NCI-H2196 (cell line): ENCODE measurements at regions not wholly inside any gene's neighbourhood (a gene's known extent, or its start where the extent isn't known, plus 50 kb on each side); places are given as distances from the start of the nearest gene placed in this dataset.
"Not testable (repeated sequence)": the region's sequence is repeated elsewhere in the genome, so short reads cannot be mapped to it uniquely, and the experiment has no call there.

ENCODE experiments used
- DNase-seq: peaks from one replicate; lab custom pipeline; 2025; ENCODE audit not compliant: unreplicated experiment; lab: John Stamatoyannopoulos, UW

DNA sequence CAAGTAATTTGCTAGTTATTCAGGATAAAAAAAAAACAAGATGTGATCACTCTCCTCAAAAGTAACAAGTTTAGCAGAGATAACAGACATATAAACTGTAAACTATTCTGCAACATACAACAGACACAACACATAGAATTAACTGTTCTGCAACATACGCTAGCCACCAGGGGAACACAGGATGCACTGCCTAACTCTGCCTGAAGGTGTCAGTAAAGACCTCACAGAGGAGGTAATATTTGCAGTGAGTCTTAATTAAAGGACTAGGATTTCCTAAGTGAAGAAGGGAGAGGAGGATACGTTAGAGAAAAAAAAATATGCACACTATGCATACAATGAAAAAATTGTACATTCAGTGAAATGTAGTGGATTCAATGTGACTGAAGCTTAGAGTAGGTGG, 129.6 kb downstream of the NBPF8 start:
- DNase-seq: not testable (repeated sequence)

DNA sequence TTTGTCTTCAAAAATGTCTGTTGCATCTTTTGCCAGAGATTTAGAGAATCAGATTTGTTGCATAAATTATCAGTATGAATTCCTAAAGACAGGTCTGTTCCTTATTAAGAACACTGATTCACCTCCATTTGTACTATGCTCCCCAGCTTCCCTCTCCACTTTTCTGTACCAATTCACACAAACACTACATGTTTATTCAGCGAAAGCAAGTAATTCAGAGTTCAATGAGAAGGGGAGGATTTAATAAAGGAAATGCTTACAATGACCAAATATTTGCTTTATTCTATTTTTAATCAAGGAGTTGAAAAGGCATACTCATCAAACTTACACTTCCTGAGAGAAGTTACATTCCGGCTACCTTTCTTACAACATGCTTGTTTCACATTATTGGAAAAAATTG, 135.5 kb downstream of the NBPF8 start:
- DNase-seq: not testable (repeated sequence)

DNA sequence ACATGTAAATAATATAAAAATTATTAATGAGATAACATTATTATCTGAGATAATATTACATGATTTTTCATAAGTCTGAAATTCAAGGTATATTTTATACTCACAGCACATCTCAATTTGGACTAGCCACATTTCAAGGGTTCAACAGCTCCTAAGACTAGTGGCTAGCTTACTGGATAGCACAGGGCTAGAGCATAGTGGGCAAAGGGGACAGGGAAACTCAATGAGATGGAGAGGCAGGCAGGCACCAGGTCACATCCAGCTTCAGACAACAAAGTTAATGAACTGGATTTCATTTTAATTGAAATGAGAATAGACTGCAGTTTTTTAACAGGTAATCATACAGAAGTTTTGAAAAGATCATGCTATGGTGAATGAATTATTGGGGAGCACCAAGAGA, 137.4 kb downstream of the NBPF8 start:
- DNase-seq: not testable (repeated sequence)

DNA sequence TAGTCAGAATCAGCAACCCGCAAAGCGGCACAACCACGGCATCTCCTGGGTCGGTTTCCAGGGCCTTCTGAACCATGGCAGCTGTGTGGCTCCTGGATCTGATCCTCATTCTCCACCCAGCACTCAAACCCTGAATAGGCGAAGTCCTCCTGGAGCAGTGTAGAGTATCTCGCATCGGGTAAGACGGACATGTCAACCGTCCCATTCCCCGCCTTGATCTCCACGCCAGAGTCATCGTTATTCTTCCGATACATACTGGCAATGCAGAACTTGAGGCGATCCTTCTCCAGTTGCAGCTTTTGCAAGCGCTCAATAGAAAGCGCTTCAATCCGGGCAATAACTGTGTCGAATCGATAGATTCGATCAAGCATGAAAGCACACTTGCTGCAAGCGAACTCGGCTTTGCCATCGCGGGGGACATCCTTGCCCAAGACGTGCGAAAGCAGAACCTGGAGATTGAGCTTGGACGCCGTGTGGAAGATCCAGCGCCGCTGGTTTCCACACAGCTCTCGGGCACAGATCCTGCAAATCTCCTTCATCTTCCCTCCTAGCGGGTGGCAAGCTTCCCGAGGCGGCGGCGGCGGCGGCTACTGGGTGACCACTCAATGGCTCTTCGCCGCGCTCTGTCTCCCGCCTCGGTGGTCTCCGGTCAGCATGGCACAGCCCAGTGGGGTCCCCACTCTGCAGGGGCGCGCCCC, 142.9 kb downstream of the NBPF8 start:
- DNase-seq: not testable (repeated sequence)

DNA sequence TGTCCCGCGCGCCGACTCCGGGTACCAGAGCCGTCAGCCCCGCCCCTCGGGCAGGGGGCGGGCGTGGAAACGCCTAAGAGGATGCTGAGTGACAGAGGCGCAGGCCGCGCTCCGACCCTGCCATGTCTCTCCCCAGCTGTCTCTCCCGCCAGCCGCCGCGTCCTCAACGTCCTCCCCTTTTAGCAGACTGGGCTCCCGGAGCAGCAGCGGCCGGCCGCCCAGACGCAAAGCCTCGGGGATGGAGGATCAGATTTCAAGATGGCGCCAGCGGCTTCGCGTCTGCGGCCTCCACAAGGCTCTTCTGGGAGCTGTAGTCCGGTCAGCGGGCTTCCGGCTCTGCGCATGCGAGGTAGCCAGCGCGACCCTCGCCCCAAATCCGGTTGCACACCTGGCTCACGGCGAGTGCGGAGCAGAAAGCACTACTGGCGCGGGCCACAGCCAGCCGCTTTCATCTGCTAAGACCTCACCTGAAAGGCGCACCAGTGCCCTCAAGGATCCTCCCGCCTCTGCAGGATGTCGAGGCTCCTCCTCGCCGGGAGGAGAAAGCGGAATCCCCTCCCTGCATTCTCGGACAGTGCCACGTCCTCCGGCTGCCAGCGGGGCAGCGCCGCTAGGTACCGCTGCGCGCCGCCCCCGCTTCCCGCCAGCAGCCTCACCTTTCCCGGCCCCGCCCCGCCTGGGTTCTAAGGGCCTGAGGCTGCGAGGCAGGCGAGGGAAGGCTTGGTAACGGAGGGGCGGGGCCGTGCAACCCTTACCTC, 143.6 kb downstream of the NBPF8 start:
- DNase-seq: peak; percentile 66

DNA sequence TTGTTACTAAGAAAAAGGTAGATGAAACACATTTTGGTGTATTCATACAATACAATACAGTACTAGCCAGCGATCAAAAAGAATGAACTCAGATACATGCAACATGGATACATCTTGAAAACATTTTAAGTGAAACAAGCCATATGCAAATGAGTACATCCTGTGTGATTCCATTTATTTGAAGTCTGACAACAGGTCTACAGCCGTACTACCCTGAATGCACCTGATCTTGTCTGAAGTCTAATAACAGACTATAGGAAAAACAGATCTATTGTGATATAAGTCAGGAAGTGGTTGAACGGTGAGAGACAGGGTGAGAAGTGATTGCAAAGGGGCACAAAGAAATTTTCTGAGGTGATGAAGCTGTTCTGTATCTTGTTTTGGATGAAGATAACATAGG, 146.9 kb downstream of the NBPF8 start:
- DNase-seq: not testable (repeated sequence)

DNA sequence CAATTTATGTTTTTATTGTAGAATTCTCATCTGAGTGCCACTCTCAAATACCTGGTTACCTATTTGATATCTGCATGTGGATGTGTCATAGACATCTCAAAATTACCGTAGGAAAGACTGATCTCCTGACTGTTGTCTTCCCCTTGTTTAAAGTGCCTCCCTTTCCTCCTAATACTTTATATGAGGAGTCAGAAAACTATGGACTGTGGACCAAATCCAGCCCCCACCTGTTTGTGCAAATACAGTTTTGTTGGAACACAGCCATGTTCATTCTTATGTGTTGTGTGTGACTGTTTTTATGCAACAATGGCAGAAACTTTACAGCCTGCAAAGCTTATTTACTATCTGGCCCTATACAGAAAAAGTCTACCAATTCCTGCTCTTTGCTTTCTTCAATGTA, 150.6 kb downstream of the NBPF8 start:
- not testable (repeated sequence) for DNase-seq

DNA sequence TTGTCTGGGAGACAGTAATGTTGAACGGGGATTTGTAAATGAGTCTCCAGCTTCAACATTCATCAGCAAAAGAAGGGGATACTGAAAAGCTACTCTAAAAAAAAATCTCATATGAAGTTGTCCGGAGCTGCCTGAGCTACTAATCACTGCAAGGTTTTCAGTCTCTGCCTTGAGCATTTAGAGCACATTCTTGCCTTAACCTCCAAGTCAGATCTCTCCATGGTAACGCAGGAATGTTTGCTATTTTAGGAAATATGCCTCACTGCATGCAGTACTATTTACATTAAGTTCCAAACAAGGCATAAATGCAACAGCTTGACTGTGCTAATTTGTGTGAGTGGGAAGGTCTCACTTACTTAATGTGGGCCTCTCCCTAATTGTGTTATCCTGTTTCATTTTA, 152.8 kb downstream of the NBPF8 start:
- DNase-seq: not testable (repeated sequence)

DNA sequence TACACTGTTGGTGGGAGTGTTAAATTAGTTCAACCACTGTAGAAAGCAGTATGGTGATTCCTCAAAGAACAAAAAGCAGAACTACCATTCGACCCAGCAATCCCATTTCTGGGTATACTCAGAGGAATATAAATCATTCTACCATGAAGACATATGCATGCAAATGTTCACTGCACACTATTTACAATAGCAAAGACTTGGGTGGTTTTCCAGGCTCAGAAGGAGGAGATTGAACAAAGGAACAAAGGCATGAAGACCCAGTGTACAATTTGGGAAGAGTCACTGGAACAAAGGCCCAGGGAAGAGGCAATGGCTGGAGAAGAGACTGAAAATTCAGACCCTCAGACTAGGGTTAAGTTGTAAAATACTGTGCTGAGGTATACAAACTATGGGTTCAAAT, 148.5 kb upstream of the NBPF26 start:
- not testable (repeated sequence) for DNase-seq

DNA sequence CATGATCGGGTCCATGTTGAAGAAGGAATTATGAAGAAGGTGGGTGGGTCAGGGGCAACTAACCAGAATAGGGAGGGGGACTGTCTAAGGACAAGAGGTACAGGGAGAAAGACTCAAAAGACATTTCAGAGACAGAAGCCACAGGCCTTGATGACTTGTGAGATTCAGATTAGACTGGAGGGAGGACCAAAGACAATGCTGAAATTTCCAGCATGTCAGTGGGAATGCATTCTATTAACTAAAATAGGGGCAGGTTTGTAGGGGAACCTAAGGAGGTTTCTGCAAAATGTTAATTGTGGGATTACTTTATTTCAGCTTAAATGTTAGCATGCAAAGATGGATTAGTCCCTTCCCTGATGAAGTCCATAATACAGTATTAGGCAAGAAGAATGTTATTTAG, 141.6 kb upstream of the NBPF26 start:
- not testable (repeated sequence) for DNase-seq

DNA sequence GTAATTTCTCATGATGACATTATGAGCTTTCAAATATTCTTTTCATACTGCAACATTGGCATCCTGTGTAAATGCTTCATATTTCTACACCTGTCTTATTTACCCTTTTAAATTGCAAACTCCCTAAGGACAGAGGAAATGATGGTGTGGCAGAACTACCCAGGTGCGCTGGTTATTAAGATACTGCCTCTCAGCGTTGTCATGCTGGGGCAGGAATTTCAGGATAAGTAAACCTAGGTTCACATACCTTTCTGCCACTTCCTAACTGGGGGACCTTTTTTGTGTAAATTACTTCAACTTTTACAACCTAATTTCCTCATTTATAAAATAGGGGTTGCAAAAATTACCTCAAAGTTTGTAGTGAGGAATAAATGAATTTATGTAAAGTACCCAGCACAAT, 137.7 kb upstream of the NBPF26 start:
- DNase-seq: not testable (repeated sequence)

DNA sequence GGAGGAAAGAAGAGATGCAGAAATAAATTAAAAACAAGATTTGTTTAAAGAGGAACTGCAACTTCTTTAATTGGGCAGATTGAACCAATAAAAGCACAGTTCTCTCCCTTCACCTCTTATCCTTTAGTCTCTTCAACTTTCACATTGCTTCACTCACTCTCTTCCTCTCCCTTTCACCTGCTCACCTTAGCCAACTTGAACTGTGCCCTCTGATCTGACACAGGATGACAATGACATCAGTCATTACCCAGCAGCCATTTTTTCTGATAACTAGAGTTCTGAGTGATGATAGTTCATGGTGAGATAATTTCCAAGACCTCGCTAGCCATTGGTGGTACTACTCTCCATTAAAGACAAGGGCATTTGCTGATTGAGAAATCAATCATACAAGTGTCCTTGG, 134.9 kb upstream of the NBPF26 start:
- not testable (repeated sequence) for DNase-seq

DNA sequence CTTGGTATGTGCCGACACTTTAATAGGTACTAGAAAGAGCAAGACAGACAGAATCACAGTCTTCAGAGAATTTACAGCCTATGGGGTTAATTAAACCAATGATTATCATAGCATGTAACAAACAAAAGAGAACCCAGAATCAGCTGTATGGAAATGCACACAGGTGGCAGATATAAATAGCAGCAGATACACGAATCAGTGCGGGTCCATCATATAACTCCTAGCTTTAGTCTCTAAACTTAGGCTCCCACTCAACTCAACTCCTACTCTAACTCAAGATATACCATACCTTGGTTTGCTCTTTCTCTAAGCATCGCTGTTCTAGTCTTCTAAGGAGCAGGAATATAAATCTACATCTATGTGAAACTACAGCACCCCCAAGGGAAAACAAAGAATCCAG, 132.0 kb upstream of the NBPF26 start:
- not testable (repeated sequence) for DNase-seq

DNA sequence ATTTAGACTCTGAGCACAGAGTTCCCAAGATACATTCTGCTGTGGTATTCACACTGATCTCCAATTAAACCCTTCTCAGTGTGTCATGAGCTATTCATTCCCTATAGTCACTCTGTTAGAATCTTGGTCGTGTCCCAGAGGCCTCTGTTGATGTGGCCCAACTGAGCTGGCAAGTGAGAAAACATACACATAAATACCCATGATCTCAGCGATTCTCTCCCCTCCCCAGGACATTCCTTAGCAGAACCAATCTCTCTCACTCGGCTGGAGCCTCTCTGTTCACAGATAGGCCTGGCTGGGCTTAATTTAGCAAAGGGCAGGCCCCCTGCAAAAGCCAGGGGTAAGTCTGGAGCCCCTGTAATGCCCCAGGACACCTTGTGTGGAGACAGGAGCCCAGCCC, 130.8 kb upstream of the NBPF26 start:
- DNase-seq: not testable (repeated sequence)

DNA sequence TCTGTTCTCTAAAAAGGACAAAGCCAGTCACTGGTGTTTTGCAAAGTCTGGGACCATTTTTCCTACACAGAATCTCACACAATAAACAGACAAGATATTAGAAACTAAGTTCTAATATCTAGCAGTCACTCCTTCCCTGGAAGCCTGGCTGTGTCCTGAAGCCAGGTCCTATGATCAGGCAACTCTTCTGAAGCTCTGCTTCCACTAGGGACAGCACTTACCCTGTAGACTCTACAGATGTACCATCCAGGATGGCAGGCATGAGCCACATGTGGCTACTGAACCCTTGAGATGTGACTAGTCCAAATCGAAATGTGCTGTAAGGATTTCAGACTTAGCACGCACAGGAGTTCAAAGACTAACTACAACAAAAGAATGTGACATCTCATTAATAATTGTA, 130.1 kb upstream of the NBPF26 start:
- not testable (repeated sequence) for DNase-seq

DNA sequence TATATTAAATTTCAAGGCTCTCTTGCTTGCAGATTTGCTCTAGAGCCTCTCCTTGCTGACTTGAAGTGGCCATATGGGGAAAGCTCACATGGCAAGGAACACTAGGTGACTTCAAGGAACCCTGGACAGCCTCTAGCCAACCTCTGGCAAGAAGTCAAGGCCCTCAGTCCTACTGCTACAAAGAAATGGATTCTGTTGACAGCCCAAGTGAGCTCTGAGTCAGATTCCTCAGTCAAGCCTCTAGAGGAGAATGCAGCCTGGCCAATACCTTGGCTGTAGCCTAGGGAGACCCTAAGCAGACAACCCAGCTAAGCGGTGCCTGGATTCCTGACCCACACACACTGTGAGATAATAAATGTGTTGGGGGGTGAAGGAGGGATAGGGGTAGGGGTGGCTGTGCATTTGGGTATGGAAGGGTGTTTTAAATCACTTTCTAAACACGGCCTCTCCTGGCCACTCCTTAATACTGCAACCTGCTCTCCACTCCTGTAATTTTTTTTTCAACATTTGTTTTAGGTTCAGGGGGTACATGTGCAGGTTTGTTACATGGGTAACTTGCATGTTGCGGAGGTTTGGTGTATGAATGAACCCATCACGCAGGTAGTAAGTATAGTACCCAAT, 125.3 kb upstream of the NBPF26 start:
- not testable (repeated sequence) for DNase-seq

DNA sequence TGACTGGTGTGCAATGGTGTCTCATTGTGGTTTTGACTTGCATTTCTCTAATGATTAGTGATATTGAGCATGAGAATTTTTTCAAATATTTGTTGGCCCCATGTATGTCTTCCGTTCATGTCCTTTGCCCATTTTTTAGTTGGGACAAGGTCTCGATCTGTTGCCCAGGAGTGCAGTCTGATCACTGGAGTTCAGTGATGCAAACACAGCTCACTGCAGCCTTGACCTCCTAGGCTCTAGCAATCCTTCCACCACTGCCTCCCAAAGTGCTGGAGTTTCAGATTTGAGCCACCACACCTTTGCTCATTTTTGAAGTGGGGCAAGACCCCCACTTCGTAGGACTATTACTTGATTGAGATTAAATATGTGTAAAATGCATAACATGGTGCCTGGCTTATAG, 124.2 kb upstream of the NBPF26 start:
- DNase-seq: not testable (repeated sequence)

DNA sequence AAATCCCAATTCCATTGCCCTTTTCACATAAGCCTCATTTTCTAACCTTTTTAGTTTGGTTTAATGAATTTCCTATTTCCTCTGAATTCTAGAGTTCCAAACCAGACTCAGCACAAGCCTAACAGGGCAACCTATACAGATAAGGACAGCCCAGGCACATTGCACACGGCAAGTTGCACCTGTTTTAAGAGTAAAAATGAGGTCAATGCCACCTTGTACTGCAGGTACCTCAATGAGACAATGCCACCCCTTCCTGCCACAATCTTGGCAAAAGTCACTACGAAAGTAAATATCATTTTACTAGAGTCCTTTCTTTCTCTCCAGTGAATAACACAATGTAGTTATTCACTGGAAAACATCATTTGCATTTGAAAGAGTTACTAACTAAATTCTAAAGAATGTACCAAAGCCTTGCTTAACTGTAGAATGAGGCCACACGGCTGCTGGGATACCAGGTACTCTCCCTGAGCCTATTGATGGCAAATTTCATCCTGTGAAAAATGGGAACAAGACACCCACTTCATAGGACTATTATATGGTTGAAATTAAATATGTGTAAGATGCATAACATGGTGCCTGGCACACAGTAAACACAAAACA, 123.2 kb upstream of the NBPF26 start:
- not testable (repeated sequence) for DNase-seq

DNA sequence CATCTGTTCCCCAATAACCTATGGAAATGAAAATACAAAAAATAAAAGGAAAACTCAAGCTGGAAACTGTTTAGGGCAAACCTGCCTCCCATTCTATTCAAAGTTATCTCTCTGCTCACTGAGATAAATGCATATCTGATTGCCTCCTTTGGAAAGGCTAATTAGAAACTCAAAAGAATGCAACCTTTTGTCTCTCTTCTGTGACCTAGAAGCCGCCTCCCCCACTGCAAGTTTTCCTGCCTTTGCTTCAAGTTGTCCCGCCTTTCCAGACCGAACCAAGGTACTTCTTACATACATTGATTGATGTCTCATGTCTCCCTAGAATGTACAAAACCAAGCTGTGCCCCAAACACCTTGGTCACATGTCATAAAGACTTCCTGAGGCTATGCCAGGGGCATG, 115.9 kb upstream of the NBPF26 start:
- DNase-seq: not testable (repeated sequence)

DNA sequence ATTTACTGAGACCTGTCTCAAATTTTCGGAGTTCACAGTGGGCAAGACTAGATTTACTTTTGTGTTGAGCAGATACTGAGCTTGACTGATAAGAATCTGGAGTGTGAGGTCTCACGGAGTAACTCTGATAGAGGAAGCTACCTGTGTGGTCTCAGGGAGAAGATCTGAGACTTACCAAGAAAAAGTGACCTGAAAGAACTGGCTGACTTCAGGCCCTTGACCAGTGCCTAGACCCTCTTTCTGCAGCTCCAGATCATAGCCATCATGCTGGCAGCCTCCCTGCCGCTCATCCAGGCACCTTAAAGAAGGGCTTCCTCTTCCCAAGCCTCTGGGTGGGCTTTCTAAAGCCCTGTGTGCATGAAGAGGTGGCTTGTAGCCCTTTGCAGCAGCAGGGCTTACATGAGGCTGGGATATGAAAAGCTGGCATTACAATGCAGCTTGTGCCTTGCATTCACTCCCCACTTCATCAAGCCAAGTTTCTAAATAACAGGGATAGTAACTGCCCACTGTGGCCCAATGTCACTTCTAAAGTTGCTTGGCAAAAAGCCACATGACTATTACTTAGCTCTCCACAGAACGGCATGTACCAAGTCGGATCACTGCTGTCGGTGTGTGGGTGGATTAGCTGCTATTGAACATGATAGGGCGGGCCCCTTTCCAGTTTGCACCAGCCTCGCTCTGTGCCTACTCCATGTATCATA, 115.3 kb upstream of the NBPF26 start:
- not testable (repeated sequence) for DNase-seq

DNA sequence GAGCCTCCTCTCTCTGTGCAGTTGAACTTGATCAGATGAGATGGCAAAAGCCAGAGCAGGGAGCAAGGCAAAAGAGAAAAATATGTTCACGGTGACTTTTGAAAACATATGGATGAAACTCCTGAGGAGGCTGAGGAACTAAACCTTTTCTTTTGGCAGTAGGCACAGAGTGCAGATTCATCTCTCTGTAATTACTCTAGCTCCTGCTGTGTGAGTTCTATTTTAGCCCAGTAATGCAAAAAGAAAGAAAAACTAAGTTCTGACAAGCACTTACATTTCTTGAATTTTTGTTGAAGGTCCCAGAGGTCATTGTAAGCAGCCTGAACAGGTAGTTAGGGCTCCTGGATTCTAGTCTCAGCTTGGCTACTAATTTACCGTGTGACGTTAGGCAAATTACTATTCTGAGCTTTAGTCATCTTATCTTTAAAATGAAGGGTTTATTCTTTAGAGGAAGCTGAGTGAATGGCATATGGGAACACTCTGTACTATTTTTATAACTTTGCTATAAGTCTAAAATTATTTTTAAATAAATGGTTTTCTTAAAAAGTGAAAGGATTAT, 114.7 kb upstream of the NBPF26 start:
- DNase-seq: not testable (repeated sequence)
